ENCODE measurements at regions not wholly inside any gene's neighbourhood (a gene's known extent, or its start where the extent isn't known, plus 50 kb on each side); places are given as distances from the start of the nearest gene placed in this dataset.

DNA sequence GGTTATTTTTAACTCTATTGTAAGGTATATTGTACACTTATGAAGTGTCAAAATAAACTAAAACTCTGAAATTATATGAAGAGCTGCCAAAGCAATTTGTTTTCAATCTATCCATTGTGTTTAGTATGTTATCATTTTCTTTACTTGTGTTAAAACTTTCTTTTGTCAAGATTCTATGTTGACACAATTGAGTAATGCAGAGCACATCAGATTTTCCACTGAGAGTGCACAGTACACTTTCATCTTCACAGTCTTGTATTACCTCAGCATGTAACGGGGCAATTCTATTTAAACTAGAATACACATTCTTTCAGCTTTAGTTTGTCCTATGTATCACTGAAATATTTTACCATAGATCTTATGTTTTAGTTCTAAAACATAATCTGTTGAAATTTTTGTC, 304.4 kb upstream of the ZC3H15 start:
- TF ChIP-seq, protein P1, sequence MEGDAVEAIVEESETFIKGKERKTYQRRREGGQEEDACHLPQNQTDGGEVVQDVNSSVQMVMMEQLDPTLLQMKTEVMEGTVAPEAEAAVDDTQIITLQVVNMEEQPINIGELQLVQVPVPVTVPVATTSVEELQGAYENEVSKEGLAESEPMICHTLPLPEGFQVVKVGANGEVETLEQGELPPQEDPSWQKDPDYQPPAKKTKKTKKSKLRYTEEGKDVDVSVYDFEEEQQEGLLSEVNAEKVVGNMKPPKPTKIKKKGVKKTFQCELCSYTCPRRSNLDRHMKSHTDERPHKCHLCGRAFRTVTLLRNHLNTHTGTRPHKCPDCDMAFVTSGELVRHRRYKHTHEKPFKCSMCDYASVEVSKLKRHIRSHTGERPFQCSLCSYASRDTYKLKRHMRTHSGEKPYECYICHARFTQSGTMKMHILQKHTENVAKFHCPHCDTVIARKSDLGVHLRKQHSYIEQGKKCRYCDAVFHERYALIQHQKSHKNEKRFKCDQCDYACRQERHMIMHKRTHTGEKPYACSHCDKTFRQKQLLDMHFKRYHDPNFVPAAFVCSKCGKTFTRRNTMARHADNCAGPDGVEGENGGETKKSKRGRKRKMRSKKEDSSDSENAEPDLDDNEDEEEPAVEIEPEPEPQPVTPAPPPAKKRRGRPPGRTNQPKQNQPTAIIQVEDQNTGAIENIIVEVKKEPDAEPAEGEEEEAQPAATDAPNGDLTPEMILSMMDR (IDR thresholded peaks at IDR 0.05), result no peak
- TF ChIP-seq POLR2A (IDR thresholded peaks at IDR 0.05) (no peak), POLR2AphosphoS5 (IDR thresholded peaks at IDR 0.05; ENCODE audit: insufficient read depth in 1 of 2, low read depth in 1 of 2) (no peak)

Data from vagina (tissue), 2 donors.